HEK293T (cell line): ENCODE measurements at regions not wholly inside any gene's neighbourhood (a gene's known extent, or its start where the extent isn't known, plus 50 kb on each side); places are given as distances from the start of the nearest gene placed in this dataset.

Experiments used
- CTCF ChIA-PET: fragments of 350-600 bp; formaldehyde crosslinking; extraction: SDS; loops from one replicate; lab custom pipeline; 2021; ENCODE audit warnings: antibody characterized with exemption, inconsistent platforms; lab: Yijun Ruan, JAX
- POLR2A ChIA-PET: fragments of 350-600 bp; formaldehyde crosslinking; extraction: SDS; loops from one replicate; lab custom pipeline; 2020; ENCODE audit warnings: antibody characterized with exemption, inconsistent platforms; lab: Yijun Ruan, JAX
- DNase-seq: peaks from one replicate; pipeline ENCODE4 v3.0.0; 2012; ENCODE audit warnings: mixed read lengths; ENCODE audit errors: extremely low spot score
- ARNT ChIP-seq: fragments of 450-650 bp; IDR thresholded peaks from 2 replicates; pipeline ENCODE4 v1.6.1; 2017; ENCODE audit warnings: mild to moderate bottlenecking
- BHLHE40 ChIP-seq: fragments of 450-650 bp; IDR thresholded peaks from 2 replicates; pipeline ENCODE4 v1.6.1; 2016; ENCODE audit warnings: mild to moderate bottlenecking, moderate library complexity, borderline replicate concordance
- CTBP1 ChIP-seq: fragments of 450-650 bp; IDR thresholded peaks from 2 replicates; pipeline ENCODE4 v1.6.1; 2016; ENCODE audit warnings: borderline replicate concordance
- ELF4 ChIP-seq: fragments of 450-650 bp; IDR thresholded peaks from 2 replicates; pipeline ENCODE4 v1.6.1; 2017; ENCODE audit warnings: antibody characterized with exemption
- FOXA1 ChIP-seq: fragments of 450-650 bp; IDR thresholded peaks from 2 replicates; pipeline ENCODE4 v1.6.1; 2016; ENCODE audit warnings: mild to moderate bottlenecking
- FOXK2 ChIP-seq: fragments of 450-650 bp; IDR thresholded peaks from 2 replicates; pipeline ENCODE4 v1.6.1; 2016; ENCODE audit warnings: mild to moderate bottlenecking
- FOXM1 ChIP-seq: fragments of 450-650 bp; IDR thresholded peaks from 2 replicates; pipeline ENCODE4 v1.6.1; 2017; ENCODE audit warnings: mild to moderate bottlenecking, borderline replicate concordance
- HDGF ChIP-seq: fragments of 450-650 bp; IDR thresholded peaks from 2 replicates; pipeline ENCODE4 v1.6.1; 2017; ENCODE audit warnings: antibody characterized with exemption, borderline replicate concordance
- L3MBTL2 ChIP-seq: fragments of 450-650 bp; conservative IDR thresholded peaks from 2 replicates; pipeline ENCODE4 v1.6.1; 2016; ENCODE audit warnings: mild to moderate bottlenecking
- LEF1 ChIP-seq: fragments of 450-650 bp; IDR thresholded peaks from 2 replicates; pipeline ENCODE4 v1.6.1; 2017; ENCODE audit warnings: mild to moderate bottlenecking, borderline replicate concordance
- NFRKB ChIP-seq: fragments of 450-650 bp; IDR thresholded peaks from 2 replicates; pipeline ENCODE4 v1.6.1; 2016; ENCODE audit warnings: mild to moderate bottlenecking, moderate library complexity
- PKNOX1 ChIP-seq: fragments of 450-650 bp; IDR thresholded peaks from 2 replicates; pipeline ENCODE4 v1.6.1; 2016
- SP1 ChIP-seq: fragments of 450-650 bp; IDR thresholded peaks from 2 replicates; pipeline ENCODE4 v1.6.1; 2017
- SUZ12 ChIP-seq: fragments of 450-650 bp; IDR thresholded peaks from 2 replicates; pipeline ENCODE4 v1.6.1; 2016; ENCODE audit warnings: mild to moderate bottlenecking
- TARDBP ChIP-seq: fragments of 450-650 bp; IDR thresholded peaks from 2 replicates; pipeline ENCODE4 v1.6.1; 2016
- ZNF384 ChIP-seq: fragments of 450-650 bp; IDR thresholded peaks from 2 replicates; pipeline ENCODE4 v1.6.1; 2016

GRCh38 chr3:175983379-175983778, 1124.2 kb downstream of the NAALADL2 start:
- POLR2A ChIA-PET = no interaction called here
- TF ChIP-seq ZNF384 (no peak), FOXM1 (no peak), NFRKB (no peak), CTBP1 (no peak), SP1 (no peak), FOXA1 (no peak), L3MBTL2 (no peak), BHLHE40 (no peak), LEF1 (no peak), ELF4 (no peak), SUZ12 (no peak), ARNT (no peak), TARDBP (no peak), HDGF (no peak), FOXK2 (no peak)
- no peak for DNase-seq
- CTCF ChIA-PET = no interaction called here

- DNase-seq = no peak
- ChIA-PET POLR2A (no interaction called here), CTCF (no interaction called here)
- no peak for TF ChIP-seq L3MBTL2
- TF ChIP-seq NFRKB = no peak
- no peak for TF ChIP-seq SP1
- TF ChIP-seq CTBP1 = no peak
- TF ChIP-seq FOXM1 = no peak
- no peak for TF ChIP-seq ELF4
These were observed 1121.5 kb downstream of the NAALADL2 start for GRCh38 chr3:175980486-175981090.

- ChIA-PET POLR2A (no interaction called here), CTCF (no interaction called here)
- DNase-seq = no peak
- TF ChIP-seq CTBP1 (no peak), LEF1 (no peak), ELF4 (no peak), NFRKB (no peak), TARDBP (no peak), ZNF384 (no peak), PKNOX1 (no peak)
These were observed 1119.0 kb downstream of the NAALADL2 start for GRCh38 chr3:175977968-175978752.

- POLR2A ChIA-PET = no interaction called here
- no peak for TF ChIP-seq ARNT
- no peak for TF ChIP-seq L3MBTL2
- DNase-seq = no peak
- CTCF ChIA-PET = no interaction called here
These were observed 1110.3 kb downstream of the NAALADL2 start for GRCh38 chr3:175969456-175969855.

GRCh38 chr3:175965036-175965435, 1105.9 kb downstream of the NAALADL2 start:
- CTCF ChIA-PET = no interaction called here
- no peak for DNase-seq
- TF ChIP-seq BHLHE40 = no peak
- TF ChIP-seq FOXK2 = no peak
- TF ChIP-seq ELF4 = no peak
- TF ChIP-seq SP1 = no peak
- no peak for TF ChIP-seq FOXA1
- TF ChIP-seq L3MBTL2 = no peak
- no peak for TF ChIP-seq SUZ12
- no peak for TF ChIP-seq FOXM1
- TF ChIP-seq NFRKB = no peak
- TF ChIP-seq CTBP1 = no peak
- TF ChIP-seq ZNF384 = no peak
- no peak for TF ChIP-seq PKNOX1
- TF ChIP-seq HDGF = no peak
- TF ChIP-seq ARNT = no peak
- no peak for TF ChIP-seq LEF1
- TF ChIP-seq TARDBP = no peak
- POLR2A ChIA-PET = no interaction called here

- ChIA-PET CTCF (interaction anchor here (1.0 kb wide), 1 partner anchor 473 kb away, joined by 5 read pairs; no protein-coding TSS in a partner anchor), POLR2A (no interaction called here)
- TF ChIP-seq PKNOX1 = no peak
- no peak for TF ChIP-seq FOXA1
- no peak for TF ChIP-seq ELF4
- TF ChIP-seq FOXK2 = no peak
- no peak for TF ChIP-seq TARDBP
- TF ChIP-seq SUZ12 = no peak
- no peak for TF ChIP-seq LEF1
- no peak for TF ChIP-seq BHLHE40
- no peak for DNase-seq
These were observed 1098.3 kb downstream of the NAALADL2 start for GRCh38 chr3:175957427-175957826.
